Hepatocyte (in vitro differentiated cells): ENCODE measurements at regions not wholly inside any gene's neighbourhood (a gene's known extent, or its start where the extent isn't known, plus 50 kb on each side); places are given as distances from the start of the nearest gene placed in this dataset.
A peak's percentile ranks its signal among the peaks of the same experiment; 100 is the strongest.

Experiments
- DNase-seq: peaks from one replicate; pipeline ENCODE4 v3.0.0-alpha.2; 2016; ENCODE audit warnings: low spot score
- H2AFZ ChIP-seq: fragments of 200-600 bp; sonication (generic); 2 replicates; pipeline ENCODE4 v1.6.0; 2016; ENCODE audit warnings: antibody characterized with exemption, mild to moderate bottlenecking
- H3K27ac ChIP-seq: fragments of 200-600 bp; sonication (generic); 2 replicates; pipeline ENCODE4 v1.5.1; 2016; ENCODE audit warnings: mild to moderate bottlenecking
- H3K27me3 ChIP-seq: fragments of 200-600 bp; sonication (generic); 2 replicates; pipeline ENCODE4 v1.6.1; 2016
- H3K36me3 ChIP-seq: fragments of 200-600 bp; sonication (generic); replicated peaks from 2 replicates; pipeline ENCODE4 v1.5.1; 2016; ENCODE audit warnings: low read depth; ENCODE audit not compliant: insufficient read depth
- H3K4me1 ChIP-seq: fragments of 200-600 bp; sonication (generic); 2 replicates; pipeline ENCODE4 v1.5.1; 2016; ENCODE audit warnings: mild to moderate bottlenecking, moderate library complexity; ENCODE audit not compliant: insufficient read depth
- H3K4me2 ChIP-seq: fragments of 200-600 bp; sonication (generic); 2 replicates; pipeline ENCODE4 v1.6.0; 2016
- H3K4me3 ChIP-seq: fragments of 200-600 bp; sonication (generic); 2 replicates; pipeline ENCODE4 v1.5.1; 2016; ENCODE audit warnings: mild to moderate bottlenecking
- H3K79me2 ChIP-seq: fragments of 200-600 bp; sonication (generic); 2 replicates; pipeline ENCODE4 v1.6.0; 2017; ENCODE audit warnings: mild to moderate bottlenecking
- H3K9me2 ChIP-seq: fragments of 200-600 bp; sonication (generic); replicated peaks from 2 replicates; pipeline ENCODE4 v1.6.0; 2017; ENCODE audit warnings: mild to moderate bottlenecking; ENCODE audit not compliant: insufficient read depth
- H3K9me3 ChIP-seq: fragments of 200-600 bp; sonication (generic); 2 replicates; pipeline ENCODE4 v1.5.1; 2016; ENCODE audit warnings: low read depth, mild to moderate bottlenecking
- H4K20me1 ChIP-seq: fragments of 200-600 bp; sonication (generic); 2 replicates; pipeline ENCODE4 v1.6.0; 2016; ENCODE audit warnings: mild to moderate bottlenecking; ENCODE audit not compliant: insufficient read depth, poor library complexity, severe bottlenecking
- CTCF ChIP-seq: fragments of 200-600 bp; sonication (generic); IDR thresholded peaks from 2 replicates; pipeline ENCODE4 v1.5.1; 2016; ENCODE audit warnings: antibody characterized with exemption, mild to moderate bottlenecking; ENCODE audit not compliant: poor library complexity
- EZH2 ChIP-seq: fragments of 200-600 bp; sonication (generic); IDR thresholded peaks from 2 replicates; pipeline ENCODE4 v1.6.1; 2016; ENCODE audit warnings: antibody characterized with exemption, mild to moderate bottlenecking, borderline replicate concordance
- EZH2phosphoT487 ChIP-seq: fragments of 200-600 bp; sonication (generic); IDR thresholded peaks from one replicate; pipeline ENCODE4 v1.6.1; 2018; ENCODE audit warnings: antibody characterized with exemption, mild to moderate bottlenecking, low read depth, moderate library complexity; ENCODE audit not compliant: unreplicated experiment, severe bottlenecking
- WGBS: methylation state at CpG from one replicate; pipeline ENCODE4 v1.1.6; 2016; ENCODE audit warnings: low lambda C conversion rate; ENCODE audit errors: missing lambda C conversion rate; 5-methylcytosine and 5-hydroxymethylcytosine counted together

DNA sequence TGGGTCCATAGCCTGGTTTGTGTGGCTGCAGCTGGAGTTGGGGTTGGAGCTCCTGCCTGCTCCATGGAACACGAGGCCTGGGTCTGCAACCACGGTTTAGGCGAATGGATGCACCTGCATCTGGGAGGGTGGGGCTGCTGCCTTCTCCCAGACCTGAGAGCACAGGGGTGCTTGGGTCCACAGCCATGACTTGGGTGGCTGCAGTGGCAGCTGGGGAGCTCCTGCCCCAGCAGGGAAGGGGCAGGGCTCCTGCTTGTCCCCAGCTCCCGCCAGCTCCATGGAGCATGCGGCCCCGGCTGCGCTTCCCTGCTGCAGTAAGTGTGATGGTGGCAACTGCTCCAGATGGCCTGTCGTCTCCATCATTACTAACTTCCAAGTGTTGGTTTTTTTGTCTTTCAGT lies 571.1 kb upstream of the LRRN3 start:
- H2AFZ ChIP-seq = no peak overlapping the region
- H3K36me3 ChIP-seq = no peaks in the 10 kb centered on the region
- no peaks in the 10 kb centered on the region for H3K9me3 ChIP-seq
- DNase-seq = no peak
- H3K79me2 ChIP-seq = no peaks in the 10 kb centered on the region
- H4K20me1 ChIP-seq = no peaks in the 10 kb centered on the region
- H3K27me3 ChIP-seq = no peaks in the 10 kb centered on the region
- no peak for TF ChIP-seq EZH2phosphoT487
- TF ChIP-seq EZH2 = no peak
- TF ChIP-seq CTCF = no peak
- H3K4me1 ChIP-seq = peaks cover 5% of the 10 kb centered on the region
- H3K4me3 ChIP-seq = no peak overlapping the region
- no peaks in the 10 kb centered on the region for H3K9me2 ChIP-seq
- WGBS = 88% methylated on average over 8 of the region's 8 CpGs
- H3K27ac ChIP-seq = no peak overlapping the region
- no peak overlapping the region for H3K4me2 ChIP-seq

DNA sequence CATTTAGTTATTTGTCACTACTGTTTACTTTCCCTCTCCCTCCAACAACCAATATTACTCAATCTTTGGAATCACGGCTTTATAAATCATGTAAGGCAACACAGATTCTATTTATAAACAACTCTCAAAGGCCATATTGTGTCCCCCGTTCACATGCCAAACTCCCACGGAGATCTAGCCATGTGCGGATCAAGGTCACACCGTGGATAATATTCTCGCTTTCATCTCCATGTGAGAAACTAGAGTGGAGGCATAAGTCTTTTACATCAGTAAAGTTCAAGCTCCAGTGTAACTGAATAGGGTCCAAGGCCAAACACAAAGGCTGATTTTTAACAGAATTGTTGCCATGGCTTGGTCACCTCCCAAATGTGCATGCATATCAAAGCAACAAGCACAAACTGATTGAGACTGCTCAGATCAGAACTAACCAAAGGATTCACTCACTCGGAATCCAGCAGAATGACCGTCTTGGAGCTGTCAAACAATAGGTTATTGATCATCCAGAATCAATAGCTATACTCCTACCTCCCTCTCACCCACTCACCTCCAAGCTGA lies 569.5 kb upstream of the LRRN3 start:
- Histone ChIP-seq H4K20me1 (no peaks in the 10 kb centered on the region), H3K9me2 (no peaks in the 10 kb centered on the region)
- 78% methylated on average over 8 of the region's 8 CpGs for WGBS

GRCh38 chr7:110522061-110522760 lies 568.7 kb upstream of the LRRN3 start:
- Histone ChIP-seq H4K20me1 (no peaks in the 10 kb centered on the region), H3K36me3 (no peaks in the 10 kb centered on the region), H3K27ac (peak overlapping the region; percentile 70), H3K79me2 (no peaks in the 10 kb centered on the region), H3K4me3 (no peak overlapping the region), H3K9me3 (no peaks in the 10 kb centered on the region), H3K4me2 (peak overlapping the region; percentile 45), H3K27me3 (no peaks in the 10 kb centered on the region), H3K9me2 (no peaks in the 10 kb centered on the region), H3K4me1 (peaks cover 5% of the 10 kb centered on the region), H2AFZ (no peak overlapping the region)
- DNase-seq = no peak
- TF ChIP-seq EZH2 (no peak), EZH2phosphoT487 (no peak), CTCF (no peak)
- 66% methylated on average over 5 of the region's 5 CpGs for WGBS

More for the DNA sequence above, 569.5 kb upstream of the LRRN3 start:
- no peak for DNase-seq
- peak overlapping the region; percentile 70 for H3K27ac ChIP-seq
- no peak overlapping the region for H3K4me3 ChIP-seq
- no peak overlapping the region for H3K4me2 ChIP-seq
- no peaks in the 10 kb centered on the region for H3K36me3 ChIP-seq
- H2AFZ ChIP-seq = no peak overlapping the region
- no peaks in the 10 kb centered on the region for H3K79me2 ChIP-seq
- no peaks in the 10 kb centered on the region for H3K9me3 ChIP-seq
- TF ChIP-seq EZH2 = no peak
- no peak for TF ChIP-seq EZH2phosphoT487
- no peak for TF ChIP-seq CTCF
- H3K27me3 ChIP-seq = no peaks in the 10 kb centered on the region
- peaks cover 5% of the 10 kb centered on the region for H3K4me1 ChIP-seq
